ENCODE measurements at regions not wholly inside any gene's neighbourhood (a gene's known extent, or its start where the extent isn't known, plus 50 kb on each side); places are given as distances from the start of the nearest gene placed in this dataset.

DNA sequence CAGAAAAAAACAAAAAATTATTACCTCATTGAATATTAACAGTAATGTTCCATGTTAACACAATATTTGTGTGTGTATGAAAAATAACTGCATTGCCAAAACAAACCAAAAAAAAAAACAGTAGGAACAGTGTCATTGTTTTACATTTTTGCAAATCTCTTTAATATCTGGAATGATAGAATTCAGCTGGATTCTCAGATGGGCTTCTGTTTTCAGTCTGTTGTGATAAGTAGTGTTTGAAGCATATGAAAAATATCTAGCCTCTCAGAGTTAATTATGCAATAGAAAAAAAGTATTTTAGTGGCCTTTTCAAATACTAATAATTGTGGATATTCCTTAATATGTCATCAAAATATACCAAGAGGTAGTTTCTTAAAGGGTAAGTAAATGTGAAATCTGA, 52.9 kb upstream of the RWDD3 start:
- TF ChIP-seq RAD21 (IDR thresholded peaks at IDR 0.05; ENCODE audit: low read depth) (no peak), POLR2A (IDR thresholded peaks at IDR 0.05; ENCODE audit: borderline replicate concordance, extremely low read depth, insufficient read depth, insufficient read length) (no peak), EGR1 (IDR thresholded peaks at IDR 0.05; ENCODE audit: low read depth) (no peak)
- TF ChIP-seq, protein P1, sequence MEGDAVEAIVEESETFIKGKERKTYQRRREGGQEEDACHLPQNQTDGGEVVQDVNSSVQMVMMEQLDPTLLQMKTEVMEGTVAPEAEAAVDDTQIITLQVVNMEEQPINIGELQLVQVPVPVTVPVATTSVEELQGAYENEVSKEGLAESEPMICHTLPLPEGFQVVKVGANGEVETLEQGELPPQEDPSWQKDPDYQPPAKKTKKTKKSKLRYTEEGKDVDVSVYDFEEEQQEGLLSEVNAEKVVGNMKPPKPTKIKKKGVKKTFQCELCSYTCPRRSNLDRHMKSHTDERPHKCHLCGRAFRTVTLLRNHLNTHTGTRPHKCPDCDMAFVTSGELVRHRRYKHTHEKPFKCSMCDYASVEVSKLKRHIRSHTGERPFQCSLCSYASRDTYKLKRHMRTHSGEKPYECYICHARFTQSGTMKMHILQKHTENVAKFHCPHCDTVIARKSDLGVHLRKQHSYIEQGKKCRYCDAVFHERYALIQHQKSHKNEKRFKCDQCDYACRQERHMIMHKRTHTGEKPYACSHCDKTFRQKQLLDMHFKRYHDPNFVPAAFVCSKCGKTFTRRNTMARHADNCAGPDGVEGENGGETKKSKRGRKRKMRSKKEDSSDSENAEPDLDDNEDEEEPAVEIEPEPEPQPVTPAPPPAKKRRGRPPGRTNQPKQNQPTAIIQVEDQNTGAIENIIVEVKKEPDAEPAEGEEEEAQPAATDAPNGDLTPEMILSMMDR (IDR thresholded peaks at IDR 0.05 in 2 of 3, conservative IDR thresholded peaks at IDR 0.05 in 1 of 3; ENCODE audit: borderline replicate concordance in 1 of 3, insufficient read depth in 1 of 3, low read depth in 2 of 3, low read length in 2 of 3) = no peak
- TF ChIP-seq, protein P2, sequence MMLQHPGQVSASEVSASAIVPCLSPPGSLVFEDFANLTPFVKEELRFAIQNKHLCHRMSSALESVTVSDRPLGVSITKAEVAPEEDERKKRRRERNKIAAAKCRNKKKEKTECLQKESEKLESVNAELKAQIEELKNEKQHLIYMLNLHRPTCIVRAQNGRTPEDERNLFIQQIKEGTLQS (IDR thresholded peaks at IDR 0.05) = no peak

Data from HCT116 (cell line).